Neuronal stem cell (in vitro differentiated cells): ENCODE measurements at regions not wholly inside any gene's neighbourhood (a gene's known extent, or its start where the extent isn't known, plus 50 kb on each side); places are given as distances from the start of the nearest gene placed in this dataset.

Experiments
- DNase-seq: peaks from one replicate; pipeline ENCODE4 v3.0.0-alpha.2; 2013; ENCODE audit warnings: low spot score
- H2AFZ ChIP-seq: one replicate; pipeline ENCODE4 v1.6.1; 2013; ENCODE audit warnings: mild to moderate bottlenecking, low read length, inconsistent platforms
- H2AK5ac ChIP-seq: 2 replicates; pipeline ENCODE4 v1.6.1; 2013; ENCODE audit warnings: low read depth, mild to moderate bottlenecking, inconsistent platforms, low read length, moderate library complexity, mixed read lengths
- H2BK120ac ChIP-seq: 2 replicates; pipeline ENCODE4 v1.6.1; 2013; ENCODE audit warnings: low read depth, mild to moderate bottlenecking, inconsistent platforms, low read length, moderate library complexity, mixed read lengths
- H2BK12ac ChIP-seq: one replicate; pipeline ENCODE4 v1.6.1; 2013; ENCODE audit warnings: low read length, inconsistent platforms
- H2BK15ac ChIP-seq: 2 replicates; pipeline ENCODE4 v1.6.1; 2013; ENCODE audit warnings: mild to moderate bottlenecking, low read length, inconsistent platforms, mixed read lengths
- H2BK5ac ChIP-seq: one replicate; pipeline ENCODE4 v1.6.1; 2013; ENCODE audit warnings: inconsistent platforms, mild to moderate bottlenecking, low read length, moderate library complexity
- H3K14ac ChIP-seq: one replicate; pipeline ENCODE4 v1.6.1; 2013; ENCODE audit warnings: low read length, inconsistent platforms
- H3K18ac ChIP-seq: 2 replicates; pipeline ENCODE4 v1.6.1; 2013; ENCODE audit warnings: low read length, inconsistent platforms
- H3K23ac ChIP-seq: 2 replicates; pipeline ENCODE4 v1.6.1; 2013; ENCODE audit warnings: low read depth, mild to moderate bottlenecking, mixed read lengths, low read length, inconsistent platforms; ENCODE audit not compliant: poor library complexity
- H3K27ac ChIP-seq: replicated peaks from 3 replicates; pipeline ENCODE4 v1.5.1; 2013; ENCODE audit warnings: low read length, inconsistent platforms
- H3K27me3 ChIP-seq, 3 experiments: 2 replicates each; pipeline ENCODE4 v1.6.1; 2013; ENCODE audit warnings: low read length in 3 of 3, mild to moderate bottlenecking in 2 of 3, inconsistent platforms in 1 of 3, low read depth in 1 of 3, mixed read lengths in 1 of 3, moderate library complexity in 1 of 3; ENCODE audit not compliant: control insufficient read depth in 3 of 3, insufficient read depth in 3 of 3
- H3K36me3 ChIP-seq, 2 donors: replicated peaks in 1 of 2; 2 replicates each; pipeline ENCODE4 v1.6.1; 2013; ENCODE audit warnings: low read length in 2 of 2; ENCODE audit not compliant: control insufficient read depth in 2 of 2, insufficient read depth in 2 of 2
- H3K4ac ChIP-seq: 2 replicates; pipeline ENCODE4 v1.6.1; 2013; ENCODE audit warnings: inconsistent platforms, mild to moderate bottlenecking, low read length, moderate library complexity
- H3K4me1 ChIP-seq, 2 donors: 1 replicate in 1 of 2; 2 replicates in 1 of 2; pipeline ENCODE4 v1.6.1; 2013; ENCODE audit warnings: low read length in 2 of 2, low read depth in 1 of 2; ENCODE audit not compliant: control insufficient read depth in 2 of 2, insufficient read depth in 1 of 2
- H3K4me2 ChIP-seq: one replicate; pipeline ENCODE4 v1.6.1; 2013; ENCODE audit warnings: mild to moderate bottlenecking, low read length, inconsistent platforms; ENCODE audit not compliant: insufficient read depth, poor library complexity, severe bottlenecking
- H3K4me3 ChIP-seq, 2 donors: 2 replicates each; pipeline ENCODE4 v1.5.1; 2013; ENCODE audit warnings: low read length in 2 of 2, mild to moderate bottlenecking in 2 of 2, inconsistent platforms in 1 of 2, moderate library complexity in 1 of 2
- H3K79me1 ChIP-seq: one replicate; pipeline ENCODE4 v1.6.1; 2013; ENCODE audit warnings: low read depth, mild to moderate bottlenecking, inconsistent platforms, low read length, moderate library complexity
- H3K9ac ChIP-seq: one replicate; pipeline ENCODE4 v1.6.1; 2013; ENCODE audit warnings: mild to moderate bottlenecking, low read depth, low read length, inconsistent platforms; ENCODE audit not compliant: poor library complexity
- H3K9me3 ChIP-seq, 2 donors: replicated peaks in 1 of 2; 2 replicates each; pipeline versions ENCODE3 to v1.6.1; 2013; ENCODE audit warnings: low read length in 2 of 2, mild to moderate bottlenecking in 2 of 2, inconsistent platforms in 1 of 2, low read depth in 1 of 2, mixed read lengths in 1 of 2, moderate library complexity in 1 of 2; ENCODE audit not compliant: control insufficient read depth in 2 of 2, insufficient read depth in 1 of 2
- H4K8ac ChIP-seq: one replicate; pipeline ENCODE4 v1.6.1; 2013; ENCODE audit warnings: low read depth, mild to moderate bottlenecking, inconsistent platforms, low read length, moderate library complexity
- H4K91ac ChIP-seq: one replicate; pipeline ENCODE4 v1.6.1; 2013; ENCODE audit warnings: low read length, low read depth, mild to moderate bottlenecking, inconsistent platforms; ENCODE audit not compliant: poor library complexity
- WGBS, 2 donors: extraction: QIAGEN DNeasy Blood & Tissue Kit; methylation state at CpG; one replicate each; pipeline ENCODE4 v1.1.7; 2013; ENCODE audit warnings: missing lambda C conversion rate in 2 of 2, mixed read lengths in 1 of 2; ENCODE audit not compliant: insufficient read length in 2 of 2, insufficient replicate concordance in 1 of 2; ENCODE audit errors: extremely low coverage in 2 of 2; 5-methylcytosine and 5-hydroxymethylcytosine counted together

GRCh38 chrX:39117101-39117500 lies 315.8 kb downstream of the MID1IP1 start:
- H2BK12ac ChIP-seq: no peak overlapping the region
- no peak overlapping the region for H4K8ac ChIP-seq
- H3K4me2 ChIP-seq: no peak overlapping the region
- WGBS, 2 donors: no CpG with 5 or more reads among the region's 2 CpGs
- no peak overlapping the region for H2AK5ac ChIP-seq
- H3K4me3 ChIP-seq: no peak overlapping the region
- no peak overlapping the region for H3K4ac ChIP-seq
- no peaks in the 10 kb centered on the region for H3K4me1 ChIP-seq
- H3K27me3 ChIP-seq: no peaks in the 10 kb centered on the region
- H3K27ac ChIP-seq: no peak overlapping the region
- no peak overlapping the region for H3K18ac ChIP-seq
- H4K91ac ChIP-seq: no peak overlapping the region
- H2BK5ac ChIP-seq: no peak overlapping the region
- no peak overlapping the region for H3K9ac ChIP-seq
- H3K14ac ChIP-seq: no peak overlapping the region
- H2AFZ ChIP-seq: no peak overlapping the region
- no peak overlapping the region for H3K23ac ChIP-seq
- DNase-seq: no peak
- H2BK15ac ChIP-seq: no peak overlapping the region
- H2BK120ac ChIP-seq: no peak overlapping the region
- H3K9me3 ChIP-seq: no peaks in the 10 kb centered on the region
- H3K36me3 ChIP-seq: no peaks in the 10 kb centered on the region
- H3K79me1 ChIP-seq: no peaks in the 10 kb centered on the region

- no peak overlapping the region for H2BK5ac ChIP-seq
- no peak overlapping the region for H3K23ac ChIP-seq
- no peak overlapping the region for H2BK12ac ChIP-seq
- no peak overlapping the region for H2AFZ ChIP-seq
- no peak for DNase-seq
- H3K18ac ChIP-seq: no peak overlapping the region
- H3K27ac ChIP-seq: no peak overlapping the region
- H4K91ac ChIP-seq: no peak overlapping the region
- no peak overlapping the region for H2BK15ac ChIP-seq
- no peaks in the 10 kb centered on the region for H3K36me3 ChIP-seq
- no peaks in the 10 kb centered on the region for H3K9me3 ChIP-seq
- no peak overlapping the region for H3K4ac ChIP-seq
- no peak overlapping the region for H2AK5ac ChIP-seq
- no peak overlapping the region for H3K14ac ChIP-seq
- H3K27me3 ChIP-seq: no peaks in the 10 kb centered on the region
- H3K9ac ChIP-seq: no peak overlapping the region
- no peaks in the 10 kb centered on the region for H3K79me1 ChIP-seq
- WGBS, 2 donors: no CpG with 5 or more reads among the region's 1 CpG
- no peak overlapping the region for H3K4me3 ChIP-seq
- H2BK120ac ChIP-seq: no peak overlapping the region
- no peaks in the 10 kb centered on the region for H3K4me1 ChIP-seq
- no peak overlapping the region for H4K8ac ChIP-seq
- H3K4me2 ChIP-seq: no peak overlapping the region
Observed at GRCh38 chrX:39121903-39122302, 320.6 kb downstream of the MID1IP1 start.

GRCh38 chrX:39125834-39126233 lies 324.6 kb downstream of the MID1IP1 start:
- Histone ChIP-seq H3K27me3 (no peaks in the 10 kb centered on the region), H2BK12ac (no peak overlapping the region), H3K79me1 (no peaks in the 10 kb centered on the region), H2BK120ac (no peak overlapping the region), H3K9ac (no peak overlapping the region), H4K8ac (no peak overlapping the region), H2AFZ (no peak overlapping the region), H3K4me2 (no peak overlapping the region), H2BK15ac (no peak overlapping the region), H3K23ac (no peak overlapping the region), H3K4me1 (no peaks in the 10 kb centered on the region), H3K4me3 (no peak overlapping the region), H2BK5ac (no peak overlapping the region), H3K27ac (no peak overlapping the region), H3K9me3 (no peaks in the 10 kb centered on the region), H3K14ac (no peak overlapping the region), H3K18ac (no peak overlapping the region), H3K36me3 (no peaks in the 10 kb centered on the region), H4K91ac (no peak overlapping the region), H3K4ac (no peak overlapping the region), H2AK5ac (no peak overlapping the region)
- DNase-seq: no peak
- WGBS, 2 donors: no CpG with 5 or more reads among the region's 1 CpG

- Histone ChIP-seq H3K14ac (no peak overlapping the region), H2AFZ (no peak overlapping the region), H4K8ac (no peak overlapping the region), H2BK12ac (no peak overlapping the region), H4K91ac (no peak overlapping the region), H2BK120ac (no peak overlapping the region), H3K4me3 (no peak overlapping the region), H3K9me3 (no peaks in the 10 kb centered on the region), H3K79me1 (no peaks in the 10 kb centered on the region), H2BK15ac (no peak overlapping the region), H2AK5ac (no peak overlapping the region), H3K27ac (no peak overlapping the region), H3K4me2 (no peak overlapping the region), H3K36me3 (no peaks in the 10 kb centered on the region), H2BK5ac (no peak overlapping the region), H3K4me1 (no peaks in the 10 kb centered on the region), H3K4ac (no peak overlapping the region), H3K9ac (no peak overlapping the region), H3K27me3 (no peaks in the 10 kb centered on the region), H3K18ac (no peak overlapping the region), H3K23ac (no peak overlapping the region)
- DNase-seq: no peak
- WGBS, 2 donors: no CpG with 5 or more reads among the region's 2 CpGs
Observed at GRCh38 chrX:39133971-39134370, 332.7 kb downstream of the MID1IP1 start.
